NT2/D1 (cell line): ENCODE measurements at regions not wholly inside any gene's neighbourhood (a gene's known extent, or its start where the extent isn't known, plus 50 kb on each side); places are given as distances from the start of the nearest gene placed in this dataset.

ENCODE experiments used
- SUZ12 ChIP-seq: IDR thresholded peaks from 2 replicates; pipeline ENCODE4 v1.6.1; 2011; ENCODE audit not compliant: insufficient read length, insufficient read depth; ENCODE audit errors: extremely low read depth
- YY1 ChIP-seq: IDR thresholded peaks from 2 replicates; pipeline ENCODE4 v1.6.1; 2011; ENCODE audit not compliant: insufficient read length, insufficient read depth
- ZNF274 ChIP-seq: IDR thresholded peaks from 2 replicates; pipeline ENCODE4 v1.6.1; 2011; ENCODE audit warnings: mild to moderate bottlenecking, low read depth, low read length

DNA sequence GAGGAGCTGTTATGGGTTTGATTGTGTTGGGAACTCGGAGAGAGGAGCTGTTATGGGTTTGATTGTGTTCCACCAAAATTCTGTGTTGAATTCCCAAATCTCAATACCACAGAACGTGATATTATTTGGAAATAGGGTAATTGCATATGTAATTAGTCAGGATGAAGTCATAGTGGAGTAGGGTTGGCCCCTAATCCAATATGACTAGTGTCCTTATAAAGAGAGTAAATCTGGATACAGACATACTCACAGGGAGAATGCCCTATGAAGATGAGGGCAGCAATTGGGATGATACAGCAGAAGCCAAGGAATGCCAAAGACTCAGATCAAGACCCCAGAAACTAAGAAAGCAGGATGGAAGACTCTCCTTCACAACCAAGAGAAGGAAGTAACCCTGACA lies 1023.2 kb upstream of the ZEB2 start:
- TF ChIP-seq YY1, result no peak
- no peak for TF ChIP-seq SUZ12
- no peak for TF ChIP-seq ZNF274
